Loucy (cell line): ENCODE measurements at regions not wholly inside any gene's neighbourhood (a gene's known extent, or its start where the extent isn't known, plus 50 kb on each side); places are given as distances from the start of the nearest gene placed in this dataset.
"Not testable (repeated sequence)": the region's sequence is repeated elsewhere in the genome, so short reads cannot be mapped to it uniquely, and the experiment has no call there.

Source experiments
- EZH2phosphoT487 ChIP-seq: fragments of 200-600 bp; IDR thresholded peaks from 2 replicates; pipeline ENCODE4 v1.6.1; 2018; ENCODE audit warnings: antibody characterized with exemption, mild to moderate bottlenecking, moderate library complexity, borderline replicate concordance
- TF ChIP-seq, protein P1 (sequence below): fragments of 200-600 bp; sonication (generic); conservative IDR thresholded peaks from 2 replicates; pipeline ENCODE4 v1.5.1; 2014; ENCODE audit warnings: mild to moderate bottlenecking, antibody characterized with exemption, low read length

DNA sequence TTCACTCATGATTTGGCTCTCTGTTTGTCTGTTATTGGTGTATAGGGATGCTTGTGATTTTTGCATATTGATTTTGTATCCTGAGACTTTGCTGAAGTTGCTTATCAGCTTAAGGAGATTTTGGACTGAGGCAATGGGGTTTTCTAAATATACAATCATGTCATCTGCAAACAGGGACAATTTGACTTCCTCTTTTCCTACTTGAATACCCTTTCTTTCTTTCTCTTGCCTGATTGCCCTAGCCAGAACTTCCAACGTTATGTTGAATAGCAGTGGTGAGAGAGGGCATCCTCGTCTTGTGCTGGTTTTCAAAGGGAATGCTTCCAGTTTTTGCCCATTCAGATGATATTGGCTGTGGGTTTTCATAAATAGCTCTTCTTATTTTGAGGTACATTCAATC, 104.7 kb downstream of the CCDC71L start:
- TF ChIP-seq, protein P1, sequence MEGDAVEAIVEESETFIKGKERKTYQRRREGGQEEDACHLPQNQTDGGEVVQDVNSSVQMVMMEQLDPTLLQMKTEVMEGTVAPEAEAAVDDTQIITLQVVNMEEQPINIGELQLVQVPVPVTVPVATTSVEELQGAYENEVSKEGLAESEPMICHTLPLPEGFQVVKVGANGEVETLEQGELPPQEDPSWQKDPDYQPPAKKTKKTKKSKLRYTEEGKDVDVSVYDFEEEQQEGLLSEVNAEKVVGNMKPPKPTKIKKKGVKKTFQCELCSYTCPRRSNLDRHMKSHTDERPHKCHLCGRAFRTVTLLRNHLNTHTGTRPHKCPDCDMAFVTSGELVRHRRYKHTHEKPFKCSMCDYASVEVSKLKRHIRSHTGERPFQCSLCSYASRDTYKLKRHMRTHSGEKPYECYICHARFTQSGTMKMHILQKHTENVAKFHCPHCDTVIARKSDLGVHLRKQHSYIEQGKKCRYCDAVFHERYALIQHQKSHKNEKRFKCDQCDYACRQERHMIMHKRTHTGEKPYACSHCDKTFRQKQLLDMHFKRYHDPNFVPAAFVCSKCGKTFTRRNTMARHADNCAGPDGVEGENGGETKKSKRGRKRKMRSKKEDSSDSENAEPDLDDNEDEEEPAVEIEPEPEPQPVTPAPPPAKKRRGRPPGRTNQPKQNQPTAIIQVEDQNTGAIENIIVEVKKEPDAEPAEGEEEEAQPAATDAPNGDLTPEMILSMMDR = not testable (repeated sequence)
- TF ChIP-seq EZH2phosphoT487 = not testable (repeated sequence)
